ENCODE measurements at regions not wholly inside any gene's neighbourhood (a gene's known extent, or its start where the extent isn't known, plus 50 kb on each side); places are given as distances from the start of the nearest gene placed in this dataset.
"Not testable (repeated sequence)": the region's sequence is repeated elsewhere in the genome, so short reads cannot be mapped to it uniquely, and the experiment has no call there.

- in situ Hi-C loops (cut with HindIII; ENCODE audit: low sequenced_read_pairs) = no loop called here
- no peak for DNase-seq (ENCODE audit: low spot score)
These were observed 106.4 kb downstream of the ETS2 start for GRCh38 chr21:38912102-38912629.

GRCh38 chr21:38911484-38912101, 105.9 kb downstream of the ETS2 start:
- in situ Hi-C loops (cut with HindIII; ENCODE audit: low sequenced_read_pairs) = no loop called here
- no peak for DNase-seq (ENCODE audit: low spot score)

- DNase-seq (ENCODE audit: low spot score) = no peak
- in situ Hi-C loops (cut with HindIII; ENCODE audit: low sequenced_read_pairs) = no loop called here
These were observed 104.8 kb downstream of the ETS2 start for GRCh38 chr21:38910390-38911067.

- DNase-seq (ENCODE audit: low spot score) = no peak
- in situ Hi-C loops (cut with HindIII; ENCODE audit: low sequenced_read_pairs) = no loop called here
These were observed 104.2 kb downstream of the ETS2 start for GRCh38 chr21:38909929-38910328.

- in situ Hi-C loops (cut with HindIII; ENCODE audit: low sequenced_read_pairs) = no loop called here
These were observed 103.4 kb downstream of the ETS2 start for GRCh38 chr21:38909109-38909508.

GRCh38 chr21:38908537-38908936, 102.8 kb downstream of the ETS2 start:
- in situ Hi-C loops (cut with HindIII; ENCODE audit: low sequenced_read_pairs) = no loop called here
- no peak for DNase-seq (ENCODE audit: low spot score)

More at GRCh38 chr21:38909109-38909508, 103.4 kb downstream of the ETS2 start:
- no peak for DNase-seq (ENCODE audit: low spot score)

GRCh38 chr21:38905752-38906151, 100.0 kb downstream of the ETS2 start:
- no peak for DNase-seq (ENCODE audit: low spot score)
- in situ Hi-C loops (cut with HindIII; ENCODE audit: low sequenced_read_pairs) = no loop called here

GRCh38 chr21:38905328-38905727, 99.6 kb downstream of the ETS2 start:
- no peak for DNase-seq (ENCODE audit: low spot score)
- in situ Hi-C loops (cut with HindIII; ENCODE audit: low sequenced_read_pairs) = no loop called here

GRCh38 chr21:38903690-38904139, 98.0 kb downstream of the ETS2 start:
- in situ Hi-C loops (cut with HindIII; ENCODE audit: low sequenced_read_pairs) = no loop called here
- no peak for DNase-seq (ENCODE audit: low spot score)

- DNase-seq (ENCODE audit: low spot score) = no peak
- in situ Hi-C loops (cut with HindIII; ENCODE audit: low sequenced_read_pairs) = no loop called here
These were observed 97.1 kb downstream of the ETS2 start for GRCh38 chr21:38902608-38903445.

GRCh38 chr21:38900499-38900898, 94.8 kb downstream of the ETS2 start:
- DNase-seq (ENCODE audit: low spot score) = no peak
- in situ Hi-C loops (cut with HindIII; ENCODE audit: low sequenced_read_pairs) = no loop called here

- in situ Hi-C loops (cut with HindIII; ENCODE audit: low sequenced_read_pairs) = not testable (repeated sequence)
These were observed 94.3 kb downstream of the ETS2 start for GRCh38 chr21:38899985-38900384.

GRCh38 chr21:38899277-38899947, 93.7 kb downstream of the ETS2 start:
- in situ Hi-C loops (cut with HindIII; ENCODE audit: low sequenced_read_pairs) = no loop called here
- no peak for DNase-seq (ENCODE audit: low spot score)

More at GRCh38 chr21:38899985-38900384, 94.3 kb downstream of the ETS2 start:
- DNase-seq (ENCODE audit: low spot score) = not testable (repeated sequence)

GRCh38 chr21:38898422-38899096, 92.8 kb downstream of the ETS2 start:
- DNase-seq (ENCODE audit: low spot score) = no peak
- in situ Hi-C loops (cut with HindIII; ENCODE audit: low sequenced_read_pairs) = no loop called here

GRCh38 chr21:38897532-38898421, 92.0 kb downstream of the ETS2 start:
- DNase-seq (ENCODE audit: low spot score) = no peak

GRCh38 chr21:38894899-38895298, 89.2 kb downstream of the ETS2 start:
- no peak for DNase-seq (ENCODE audit: low spot score)
- in situ Hi-C loops (cut with HindIII; ENCODE audit: low sequenced_read_pairs) = no loop called here

More at GRCh38 chr21:38897532-38898421, 92.0 kb downstream of the ETS2 start:
- in situ Hi-C loops (cut with HindIII; ENCODE audit: low sequenced_read_pairs) = no loop called here

GRCh38 chr21:38888991-38889561, 83.3 kb downstream of the ETS2 start:
- in situ Hi-C loops (cut with HindIII; ENCODE audit: low sequenced_read_pairs) = no loop called here
- no peak for DNase-seq (ENCODE audit: low spot score)
